ENCODE measurements at regions not wholly inside any gene's neighbourhood (a gene's known extent, or its start where the extent isn't known, plus 50 kb on each side); places are given as distances from the start of the nearest gene placed in this dataset.

DNA sequence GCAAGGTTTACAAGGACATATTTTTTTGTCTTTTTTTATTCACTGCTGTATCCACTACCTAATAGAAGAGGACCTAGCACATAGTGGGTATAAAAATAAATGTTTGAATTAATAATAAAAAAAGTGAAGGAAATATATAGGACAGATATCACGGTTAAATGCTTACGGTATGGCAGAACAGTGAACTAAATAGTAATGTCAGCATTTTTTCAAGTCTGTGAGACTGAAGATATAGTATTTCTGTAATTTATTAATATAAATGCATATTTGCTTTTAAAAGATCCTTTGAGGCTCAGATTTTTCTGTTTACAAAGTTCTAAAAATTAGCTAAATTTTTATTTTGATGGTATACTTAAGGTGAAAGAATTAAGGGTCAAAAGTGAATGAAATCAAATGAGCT is 68.6 kb upstream of the CNTN5 start:
- H3K4me3 ChIP-seq (ENCODE audit: low read depth, low read length): no peak overlapping the region
- TF ChIP-seq, protein P1, sequence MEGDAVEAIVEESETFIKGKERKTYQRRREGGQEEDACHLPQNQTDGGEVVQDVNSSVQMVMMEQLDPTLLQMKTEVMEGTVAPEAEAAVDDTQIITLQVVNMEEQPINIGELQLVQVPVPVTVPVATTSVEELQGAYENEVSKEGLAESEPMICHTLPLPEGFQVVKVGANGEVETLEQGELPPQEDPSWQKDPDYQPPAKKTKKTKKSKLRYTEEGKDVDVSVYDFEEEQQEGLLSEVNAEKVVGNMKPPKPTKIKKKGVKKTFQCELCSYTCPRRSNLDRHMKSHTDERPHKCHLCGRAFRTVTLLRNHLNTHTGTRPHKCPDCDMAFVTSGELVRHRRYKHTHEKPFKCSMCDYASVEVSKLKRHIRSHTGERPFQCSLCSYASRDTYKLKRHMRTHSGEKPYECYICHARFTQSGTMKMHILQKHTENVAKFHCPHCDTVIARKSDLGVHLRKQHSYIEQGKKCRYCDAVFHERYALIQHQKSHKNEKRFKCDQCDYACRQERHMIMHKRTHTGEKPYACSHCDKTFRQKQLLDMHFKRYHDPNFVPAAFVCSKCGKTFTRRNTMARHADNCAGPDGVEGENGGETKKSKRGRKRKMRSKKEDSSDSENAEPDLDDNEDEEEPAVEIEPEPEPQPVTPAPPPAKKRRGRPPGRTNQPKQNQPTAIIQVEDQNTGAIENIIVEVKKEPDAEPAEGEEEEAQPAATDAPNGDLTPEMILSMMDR (IDR thresholded peaks at IDR 0.05; ENCODE audit: control insufficient read depth, extremely low read depth, insufficient read depth): no peak
- no peak for DNase-seq (ENCODE audit: low read depth)

DNA sequence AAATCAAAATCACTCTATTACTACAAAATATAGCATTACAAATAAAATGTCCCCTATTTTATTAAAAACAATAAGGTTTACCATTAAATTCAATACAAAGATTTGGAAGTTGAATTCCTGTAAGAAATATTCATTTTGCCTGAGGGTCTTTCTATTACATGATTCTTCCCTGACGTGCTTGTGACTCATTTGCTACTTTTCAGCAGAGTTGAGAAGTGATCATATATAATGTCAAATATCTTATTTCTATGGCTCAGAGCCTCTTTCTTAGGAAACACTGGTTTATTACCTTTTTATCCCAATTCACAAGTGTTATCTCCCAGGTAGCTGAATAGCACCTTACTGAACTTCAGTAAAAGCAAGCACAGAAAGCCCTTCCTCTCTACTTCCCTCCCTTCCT is 65.2 kb upstream of the CNTN5 start:
- no peak overlapping the region for H3K4me3 ChIP-seq (ENCODE audit: low read depth, low read length)
- TF ChIP-seq, protein P1 (IDR thresholded peaks at IDR 0.05; ENCODE audit: control insufficient read depth, extremely low read depth, insufficient read depth): no peak
- DNase-seq (ENCODE audit: low read depth): no peak

DNA sequence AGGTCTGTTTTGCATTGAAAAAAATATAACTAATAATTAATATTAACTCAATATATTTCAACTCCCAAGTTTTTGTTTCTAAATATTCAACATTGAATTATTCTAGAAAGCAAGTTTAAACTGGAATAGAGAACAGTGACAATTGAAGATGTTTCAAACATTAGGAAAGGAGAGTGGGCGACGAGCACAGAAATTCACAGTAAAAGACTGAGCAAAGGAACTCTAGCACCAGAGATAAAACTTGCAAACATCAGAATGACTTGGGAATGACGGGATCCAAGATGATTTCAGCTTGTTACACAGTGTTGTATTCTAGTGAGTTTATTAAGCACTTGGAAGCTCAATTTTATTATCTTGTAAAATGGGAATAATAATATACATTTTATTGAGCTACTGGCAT is 56.6 kb upstream of the CNTN5 start:
- no peak overlapping the region for H3K4me3 ChIP-seq (ENCODE audit: low read depth, low read length)
- TF ChIP-seq, protein P1 (IDR thresholded peaks at IDR 0.05; ENCODE audit: control insufficient read depth, extremely low read depth, insufficient read depth): no peak
- DNase-seq (ENCODE audit: low read depth): peak; percentile 54

DNA sequence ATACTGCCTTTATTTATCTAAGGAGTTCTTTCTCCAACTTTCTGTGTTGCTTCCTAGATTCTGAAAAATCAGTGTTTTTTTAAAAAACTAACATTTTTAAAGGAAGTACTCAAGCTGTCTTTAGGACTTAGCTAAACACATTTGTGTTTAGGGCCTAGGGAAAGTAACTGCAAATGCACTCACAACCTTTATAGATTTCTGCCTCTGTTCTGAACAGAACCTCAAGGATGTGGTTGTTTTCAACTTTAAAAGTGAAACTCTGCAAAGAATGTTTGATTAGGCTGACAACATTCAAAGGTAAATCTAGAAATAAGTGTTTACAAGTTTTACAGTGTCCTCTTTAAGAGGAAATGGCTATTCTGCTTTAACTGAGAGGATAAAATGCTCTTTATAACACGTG is 55.4 kb upstream of the CNTN5 start:
- DNase-seq (ENCODE audit: low read depth): no peak
- H3K4me3 ChIP-seq (ENCODE audit: low read depth, low read length): no peak overlapping the region
- TF ChIP-seq, protein P1 (IDR thresholded peaks at IDR 0.05; ENCODE audit: control insufficient read depth, extremely low read depth, insufficient read depth): no peak

DNA sequence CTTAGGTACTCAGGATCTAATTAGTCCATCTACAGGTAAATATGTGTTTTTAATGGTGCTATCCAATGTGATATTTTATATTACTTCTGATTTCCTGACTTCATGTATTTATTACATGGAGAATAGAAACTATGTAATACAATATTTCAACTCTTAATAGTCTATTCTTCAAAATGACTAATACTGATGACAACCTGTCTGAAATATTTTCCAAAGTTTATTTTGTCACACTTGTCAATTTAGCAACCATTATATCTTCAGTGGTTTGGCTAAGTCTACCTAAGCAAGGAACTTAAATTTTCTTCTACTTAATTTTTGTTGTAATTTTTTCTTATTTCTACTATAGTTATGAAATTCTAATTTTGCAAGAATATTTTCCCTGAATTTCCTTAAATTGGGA is 55.0 kb upstream of the CNTN5 start:
- H3K4me3 ChIP-seq (ENCODE audit: low read depth, low read length): no peak overlapping the region
- TF ChIP-seq, protein P1 (IDR thresholded peaks at IDR 0.05; ENCODE audit: control insufficient read depth, extremely low read depth, insufficient read depth): no peak
- DNase-seq (ENCODE audit: low read depth): no peak

DNA sequence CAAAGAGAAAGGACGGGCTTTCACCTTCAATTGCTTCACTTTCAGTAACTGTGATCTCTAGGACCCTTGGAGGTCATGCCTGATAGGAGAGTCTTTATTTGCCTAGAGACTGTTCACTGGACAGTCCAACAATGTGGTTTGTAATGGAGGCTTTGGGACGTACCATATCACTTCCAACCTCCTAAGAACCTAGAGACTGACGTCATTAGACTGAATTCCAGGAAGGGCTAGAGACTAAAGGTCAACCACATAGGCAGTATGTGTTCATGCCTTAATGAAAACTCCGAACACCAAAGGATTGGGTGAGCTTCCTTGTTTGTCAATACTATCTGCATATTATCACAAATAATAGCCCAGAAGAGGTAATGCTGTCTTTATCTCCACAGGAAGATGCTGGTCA is 53.7 kb upstream of the CNTN5 start:
- no peak overlapping the region for H3K4me3 ChIP-seq (ENCODE audit: low read depth, low read length)
- DNase-seq (ENCODE audit: low read depth): no peak
- TF ChIP-seq, protein P1 (IDR thresholded peaks at IDR 0.05; ENCODE audit: control insufficient read depth, extremely low read depth, insufficient read depth): no peak
